Small intestine (tissue), 7 donors: ENCODE measurements at regions not wholly inside any gene's neighbourhood (a gene's known extent, or its start where the extent isn't known, plus 50 kb on each side); places are given as distances from the start of the nearest gene placed in this dataset.
A peak's percentile ranks its signal among the peaks of the same experiment; 100 is the strongest.

Source experiments
- DNase-seq, 2 donors: peaks; one replicate each; pipeline versions ENCODE4 v3.0.0 to v3.0.0-alpha.2; 2013
- FAIRE-seq: peaks from 2 replicates; lab custom pipeline; 2012; peaks lifted over from hg19 to GRCh38; lab: Jason Lieb, UNC
- H3K27ac ChIP-seq, 3 donors: one replicate each; pipeline ENCODE4 v1.5.1; 2013; ENCODE audit warnings: low read length in 2 of 3, mild to moderate bottlenecking in 2 of 3, control low read depth in 1 of 3, inconsistent platforms in 1 of 3, low read depth in 1 of 3, moderate library complexity in 1 of 3
- H3K27me3 ChIP-seq, 3 donors: one replicate each; pipeline ENCODE4 v1.6.1; 2013; ENCODE audit warnings: low read length in 3 of 3, inconsistent platforms in 1 of 3; ENCODE audit not compliant: control insufficient read depth in 3 of 3, insufficient read depth in 3 of 3
- H3K36me3 ChIP-seq, 3 donors: one replicate each; pipeline ENCODE4 v1.6.1; 2013; ENCODE audit warnings: low read length in 3 of 3, inconsistent platforms in 1 of 3, low read depth in 1 of 3, mild to moderate bottlenecking in 1 of 3, moderate library complexity in 1 of 3; ENCODE audit not compliant: control insufficient read depth in 3 of 3, insufficient read depth in 2 of 3
- H3K4me1 ChIP-seq, 3 donors: one replicate each; pipeline ENCODE4 v1.6.1; 2013; ENCODE audit warnings: low read length in 2 of 3, inconsistent platforms in 1 of 3, low read depth in 1 of 3, mild to moderate bottlenecking in 1 of 3, moderate library complexity in 1 of 3; ENCODE audit not compliant: control insufficient read depth in 3 of 3, insufficient read depth in 2 of 3
- H3K4me3 ChIP-seq, 3 donors: one replicate each; pipeline ENCODE4 v1.5.1; 2013; ENCODE audit warnings: low read length in 3 of 3, control low read depth in 1 of 3, inconsistent platforms in 1 of 3, low read depth in 1 of 3, mild to moderate bottlenecking in 1 of 3, moderate library complexity in 1 of 3
- H3K9me3 ChIP-seq, 2 donors: one replicate each; pipeline ENCODE4 v1.6.1; 2013; ENCODE audit warnings: low read depth in 1 of 2, low read length in 1 of 2; ENCODE audit not compliant: control insufficient read depth in 2 of 2, insufficient read depth in 1 of 2
- WGBS, 3 donors: extraction: QIAGEN DNeasy Blood & Tissue Kit; methylation state at CpG; one replicate each; pipeline ENCODE4 v1.1.7; 2013; 5-methylcytosine and 5-hydroxymethylcytosine counted together
- donor health status: healthy with polysubstance abuse.
- donor health status: control.
- donor health status: control.
- donor health status: Bipolar disorder and iron deficiency.
- donor health status: healthy.

DNA sequence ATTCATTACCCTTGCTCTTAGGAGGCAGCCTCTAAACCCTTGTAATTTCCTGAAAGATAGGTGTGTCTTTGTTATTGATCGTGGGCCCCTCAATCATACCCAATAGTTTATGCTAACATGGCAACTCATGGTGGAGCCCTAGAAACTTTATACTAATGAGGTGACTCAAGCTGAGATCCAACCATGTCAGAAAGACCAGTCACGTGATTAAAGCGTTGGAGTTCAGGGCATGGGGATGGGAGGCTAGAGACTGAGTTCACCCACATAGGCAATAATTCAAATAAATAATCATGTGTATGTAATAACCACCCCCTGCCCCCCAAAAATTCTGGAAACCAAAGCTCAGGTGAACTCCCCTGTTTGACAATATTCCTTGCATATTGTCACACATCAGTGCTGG lies 99.5 kb upstream of the TUSC7 start:
- Histone ChIP-seq H3K9me3 (peaks cover 0 to 7% of the 10 kb centered on the region in 2 donors), H3K36me3 (no peaks in the 10 kb centered on the region), H3K4me1 (no peaks in the 10 kb centered on the region), H3K4me3 (no peak overlapping the region), H3K27me3 (no peaks in the 10 kb centered on the region), H3K27ac (no peak overlapping the region)
- DNase-seq = no peak
- FAIRE-seq = no peak
- 84 to 92% (median 91%) methylated on average over 3 of the region's 3 CpGs for WGBS, 3 donors

DNA sequence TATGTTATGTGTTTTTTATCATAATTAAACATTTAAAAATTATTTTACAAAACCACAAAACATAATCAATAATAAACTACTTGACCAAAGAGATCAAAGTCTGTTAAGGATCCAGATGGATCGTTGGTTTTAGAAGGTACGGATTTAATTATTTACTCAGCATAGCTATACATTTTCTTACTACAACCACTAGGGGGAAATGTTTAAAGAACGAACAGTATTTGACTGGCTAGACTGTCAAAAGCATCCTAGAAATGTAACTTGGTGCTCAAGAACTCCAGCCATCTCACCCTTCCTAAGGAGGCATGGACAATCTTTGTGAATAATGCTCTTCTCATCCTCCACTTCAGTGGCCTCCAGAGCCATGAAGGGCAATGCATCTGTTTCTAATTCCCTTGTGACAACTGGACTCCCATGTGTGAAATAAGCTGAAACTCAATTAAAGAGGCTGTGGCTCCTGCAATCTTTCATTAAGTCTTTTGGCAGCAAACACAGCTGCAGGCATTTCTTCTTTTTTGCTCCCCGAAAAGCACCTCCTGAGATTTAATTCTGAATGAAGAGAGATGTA lies 94.7 kb upstream of the TUSC7 start:
- DNase-seq (peak in 1 of 2 donors; percentile 1), FAIRE-seq (no peak)
- H3K4me3 ChIP-seq = no peak overlapping the region
- H3K27ac ChIP-seq = no peak overlapping the region
- WGBS, 3 donors = 29 to 49% (median 33%) methylated on average over 4 of the region's 4 CpGs
- H3K27me3 ChIP-seq = no peaks in the 10 kb centered on the region
- H3K4me1 ChIP-seq = no peaks in the 10 kb centered on the region
- H3K36me3 ChIP-seq = no peaks in the 10 kb centered on the region
- H3K9me3 ChIP-seq = no peaks in the 10 kb centered on the region

DNA sequence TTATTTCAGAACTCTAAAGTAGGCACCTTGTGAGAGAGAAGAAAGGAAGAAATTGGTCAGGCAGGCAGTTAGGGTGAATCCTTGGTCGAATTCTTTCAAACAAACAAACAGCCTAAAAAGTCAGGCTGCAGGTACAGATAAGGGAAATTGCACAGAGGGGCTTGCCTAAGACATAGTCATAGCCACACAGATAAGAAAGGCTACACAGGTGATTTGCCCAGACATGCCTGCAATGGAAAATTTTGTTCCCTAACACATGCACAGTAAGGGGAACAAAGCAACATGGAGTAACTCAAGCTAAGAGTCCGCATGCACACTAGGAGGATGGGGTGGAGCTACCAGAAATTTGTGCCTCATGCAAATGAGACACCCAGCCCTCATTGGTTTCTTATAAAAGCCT lies 91.4 kb upstream of the TUSC7 start:
- Histone ChIP-seq H3K4me3 (no peak overlapping the region), H3K36me3 (no peaks in the 10 kb centered on the region), H3K4me1 (no peaks in the 10 kb centered on the region), H3K27ac (no peak overlapping the region), H3K9me3 (no peaks in the 10 kb centered on the region), H3K27me3 (no peaks in the 10 kb centered on the region)
- WGBS, 3 donors = 52 to 80% (median 62%) methylated on average over 2 of the region's 2 CpGs
- no peak for DNase-seq
- FAIRE-seq = no peak

- Histone ChIP-seq H3K4me3 (no peak overlapping the region), H3K4me1 (no peaks in the 10 kb centered on the region), H3K27ac (no peak overlapping the region), H3K9me3 (no peaks in the 10 kb centered on the region), H3K27me3 (no peaks in the 10 kb centered on the region), H3K36me3 (no peaks in the 10 kb centered on the region)
- DNase-seq (no peak), FAIRE-seq (no peak)
- 79 to 84% (median 81%) methylated on average over 2 of the region's 2 CpGs for WGBS, 3 donors
Measured at GRCh38 chr3:116618930-116619329, 90.6 kb upstream of the TUSC7 start.

DNA sequence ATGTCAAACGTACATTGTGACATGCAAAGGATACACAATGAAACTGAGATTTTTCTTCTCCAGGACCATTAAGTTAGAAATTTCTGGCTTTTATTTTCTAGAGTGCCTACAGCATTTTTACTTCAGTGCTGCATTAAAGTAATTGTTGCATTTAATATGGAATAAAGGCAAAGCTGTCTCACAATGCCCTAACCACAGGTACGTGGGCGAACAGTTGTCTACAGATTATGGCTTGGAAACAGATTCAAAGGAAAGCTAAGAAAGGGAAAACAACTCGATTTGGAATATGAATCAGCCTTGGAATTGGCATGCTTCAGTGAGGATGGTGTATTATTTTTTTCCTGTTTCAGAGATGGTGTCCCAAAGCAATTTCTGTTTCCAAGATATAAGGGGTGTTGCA lies 79.1 kb upstream of the TUSC7 start:
- H3K4me1 ChIP-seq = no peaks in the 10 kb centered on the region
- H3K27me3 ChIP-seq = no peaks in the 10 kb centered on the region
- H3K36me3 ChIP-seq = no peaks in the 10 kb centered on the region
- WGBS, 3 donors = 61 to 71% (median 62%) methylated on average over 4 of the region's 4 CpGs
- FAIRE-seq = no peak
- H3K9me3 ChIP-seq = peaks cover 0 to 8% of the 10 kb centered on the region in 2 donors
- DNase-seq = no peak
- no peak overlapping the region for H3K27ac ChIP-seq
- H3K4me3 ChIP-seq = no peak overlapping the region

DNA sequence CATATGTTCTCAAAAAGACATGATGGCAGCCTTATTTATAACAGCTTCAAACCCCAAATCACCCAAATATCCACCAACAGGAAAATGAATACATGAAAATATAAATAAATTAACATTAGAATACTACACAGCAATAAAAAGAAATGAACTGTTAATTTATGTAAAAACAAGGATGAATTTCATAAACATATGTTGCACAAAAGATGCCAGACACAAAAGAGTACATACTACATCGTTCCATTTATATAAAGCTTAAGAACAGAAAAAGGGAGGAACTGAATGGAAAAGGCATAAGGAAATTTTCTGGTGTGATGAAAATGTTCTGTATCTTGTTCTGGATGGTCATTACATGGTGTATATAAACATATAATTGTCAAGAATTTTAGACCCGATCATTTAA lies 69.9 kb upstream of the TUSC7 start:
- H3K4me1 ChIP-seq = no peaks in the 10 kb centered on the region
- 69 to 77% (median 71%) methylated on average over 2 of the region's 2 CpGs for WGBS, 3 donors
- FAIRE-seq = no peak

GRCh38 chr3:116640109-116640508 lies 69.5 kb upstream of the TUSC7 start:
- no peak for DNase-seq
- 67 to 84% (median 80%) methylated on average over 3 of the region's 3 CpGs for WGBS, 3 donors

More for the DNA sequence above, 69.9 kb upstream of the TUSC7 start:
- H3K4me3 ChIP-seq = no peak overlapping the region
- H3K27me3 ChIP-seq = no peaks in the 10 kb centered on the region
- no peaks in the 10 kb centered on the region for H3K36me3 ChIP-seq
- no peaks in the 10 kb centered on the region for H3K9me3 ChIP-seq
- no peak for DNase-seq
- H3K27ac ChIP-seq = no peak overlapping the region

GRCh38 chr3:116643001-116643400 lies 66.6 kb upstream of the TUSC7 start:
- FAIRE-seq = no peak
- Histone ChIP-seq H3K4me3 (no peak overlapping the region), H3K27me3 (no peaks in the 10 kb centered on the region), H3K36me3 (no peaks in the 10 kb centered on the region), H3K9me3 (no peaks in the 10 kb centered on the region), H3K4me1 (no peaks in the 10 kb centered on the region), H3K27ac (no peak overlapping the region)
- no peak for DNase-seq

More at GRCh38 chr3:116640109-116640508, 69.5 kb upstream of the TUSC7 start:
- no peak for FAIRE-seq
- no peak overlapping the region for H3K4me3 ChIP-seq
- H3K9me3 ChIP-seq = no peaks in the 10 kb centered on the region
- no peak overlapping the region for H3K27ac ChIP-seq
- H3K36me3 ChIP-seq = no peaks in the 10 kb centered on the region
- H3K27me3 ChIP-seq = no peaks in the 10 kb centered on the region
- no peaks in the 10 kb centered on the region for H3K4me1 ChIP-seq

GRCh38 chr3:116647996-116648395 lies 61.6 kb upstream of the TUSC7 start:
- no peak for FAIRE-seq

More at GRCh38 chr3:116647996-116648395, 61.6 kb upstream of the TUSC7 start:
- Histone ChIP-seq H3K4me1 (no peaks in the 10 kb centered on the region), H3K27ac (no peak overlapping the region), H3K9me3 (no peaks in the 10 kb centered on the region), H3K27me3 (no peaks in the 10 kb centered on the region), H3K4me3 (no peak overlapping the region), H3K36me3 (no peaks in the 10 kb centered on the region)
- no peak for DNase-seq
